HG03139 (cell line): ENCODE measurements at regions not wholly inside any gene's neighbourhood (a gene's known extent, or its start where the extent isn't known, plus 50 kb on each side); places are given as distances from the start of the nearest gene placed in this dataset.
"Not testable (repeated sequence)": the region's sequence is repeated elsewhere in the genome, so short reads cannot be mapped to it uniquely, and the experiment has no call there.

ENCODE experiments used
- ATAC-seq: cut with Tn5 transposase; IDR thresholded peaks from one replicate; pipeline ENCODE4 v1.9.1; 2021; ENCODE audit not compliant: unreplicated experiment

DNA sequence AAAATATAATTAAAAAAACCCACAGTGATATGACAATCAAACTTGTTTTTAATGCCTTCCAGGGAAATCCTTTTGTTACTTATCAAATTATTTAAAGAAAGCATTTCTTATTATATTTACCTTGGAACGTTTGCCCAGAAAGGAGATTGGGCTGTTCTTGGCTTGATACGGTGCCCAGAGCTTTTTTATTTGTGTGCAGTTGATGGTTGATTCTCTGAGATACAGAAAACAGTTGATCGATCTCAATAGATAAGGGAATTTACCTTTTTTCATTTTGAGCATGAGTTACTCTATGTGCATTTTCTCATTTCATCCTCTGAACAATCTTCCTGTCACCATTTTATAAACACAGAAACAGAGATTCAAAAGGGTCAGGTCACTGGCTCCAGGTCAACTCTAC, 72.5 kb upstream of the NEDD9 start:
- ATAC-seq = no peak

DNA sequence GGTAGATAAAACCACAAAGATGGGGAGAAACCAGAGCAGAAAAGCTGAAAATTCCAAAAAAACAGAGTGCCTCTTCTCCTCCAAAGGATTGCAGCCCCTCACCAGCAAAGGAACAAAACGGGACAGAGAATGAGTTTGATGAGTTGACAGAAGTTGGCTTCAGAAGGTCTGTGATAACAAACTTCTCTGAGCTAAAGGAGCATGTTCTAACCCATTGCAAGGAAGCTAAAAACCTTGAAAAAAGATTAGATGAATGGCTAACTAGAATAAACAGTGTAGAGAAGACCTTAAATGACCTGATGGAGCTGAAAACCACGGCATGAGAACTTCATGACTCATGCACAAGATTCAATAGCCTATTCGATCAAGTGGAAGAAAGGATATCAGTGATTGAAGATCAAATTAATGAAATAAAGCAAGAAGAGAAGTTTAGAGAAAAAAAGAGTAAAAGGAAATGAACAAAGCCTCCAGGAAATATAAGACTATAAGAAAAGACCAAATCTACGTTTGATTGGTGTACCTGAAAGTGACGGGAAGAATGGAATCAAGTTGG, 67.5 kb upstream of the NEDD9 start:
- not testable (repeated sequence) for ATAC-seq

GRCh38 chr6:11299421-11299784, 66.9 kb upstream of the NEDD9 start:
- not testable (repeated sequence) for ATAC-seq

GRCh38 chr6:11298651-11299420, 66.4 kb upstream of the NEDD9 start:
- ATAC-seq = no peak

DNA sequence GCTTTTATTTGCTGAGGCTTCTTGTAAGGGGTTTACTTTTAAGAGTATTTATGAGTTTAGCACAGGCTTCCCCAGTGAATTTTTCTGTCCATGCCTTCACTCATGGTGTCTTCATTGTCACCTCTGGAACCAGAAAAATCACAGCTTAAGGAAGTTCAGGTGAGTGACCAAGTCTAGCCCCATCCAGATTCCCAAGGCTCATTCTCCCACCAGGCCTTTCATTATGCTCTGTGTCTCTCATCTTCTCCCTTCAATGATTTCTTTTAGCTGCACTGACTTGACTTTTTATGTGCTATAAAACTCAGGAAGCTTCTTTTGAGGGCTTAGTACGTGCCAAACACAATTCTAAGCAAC, 64.9 kb upstream of the NEDD9 start:
- ATAC-seq = no peak

- no peak for ATAC-seq
Observed at GRCh38 chr6:11296449-11297375, 64.2 kb upstream of the NEDD9 start.

DNA sequence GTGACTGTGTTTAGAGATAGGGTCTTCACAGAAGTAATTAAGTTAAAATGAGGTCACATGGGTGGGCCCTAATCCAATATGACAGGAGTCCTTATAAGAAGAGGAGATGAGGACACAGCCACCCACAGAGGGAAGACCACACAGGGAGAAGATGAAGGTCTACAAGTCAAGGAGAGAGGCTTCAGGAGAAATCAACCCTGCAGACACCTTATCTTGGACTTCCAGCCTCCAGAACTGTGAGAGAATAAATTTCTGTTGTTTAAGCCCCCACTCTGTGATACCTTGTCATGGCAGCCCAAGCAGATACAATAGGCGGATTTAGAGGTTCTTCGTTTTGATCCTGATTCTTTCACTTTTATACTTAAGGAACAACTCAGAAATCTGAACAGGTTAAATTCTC, 63.5 kb upstream of the NEDD9 start:
- ATAC-seq = no peak

GRCh38 chr6:11294228-11294627, 61.8 kb upstream of the NEDD9 start:
- ATAC-seq = no peak

GRCh38 chr6:11292594-11293236, 60.2 kb upstream of the NEDD9 start:
- ATAC-seq = no peak

GRCh38 chr6:11292091-11292490, 59.6 kb upstream of the NEDD9 start:
- no peak for ATAC-seq

- ATAC-seq = no peak
Observed at GRCh38 chr6:11291582-11291981, 59.1 kb upstream of the NEDD9 start.

DNA sequence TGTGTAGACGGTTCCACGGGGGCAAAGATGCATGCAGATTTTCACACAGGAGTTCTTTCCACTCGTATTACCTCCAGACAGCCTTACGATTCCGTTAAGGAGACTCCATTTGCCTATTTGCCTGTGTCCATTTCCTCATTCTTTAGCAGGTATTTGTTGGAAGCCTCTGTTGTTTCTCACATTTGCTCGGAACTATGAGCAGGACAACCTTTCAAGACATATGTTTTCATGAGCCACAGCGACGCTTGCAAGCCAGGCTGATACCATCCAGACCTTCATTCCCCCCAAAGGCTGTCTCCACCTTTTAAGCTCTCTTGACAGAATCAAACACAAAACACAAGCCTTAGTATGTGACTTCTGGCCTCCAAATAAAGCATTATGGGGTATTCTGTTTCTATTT, 57.6 kb upstream of the NEDD9 start:
- ATAC-seq = no peak

DNA sequence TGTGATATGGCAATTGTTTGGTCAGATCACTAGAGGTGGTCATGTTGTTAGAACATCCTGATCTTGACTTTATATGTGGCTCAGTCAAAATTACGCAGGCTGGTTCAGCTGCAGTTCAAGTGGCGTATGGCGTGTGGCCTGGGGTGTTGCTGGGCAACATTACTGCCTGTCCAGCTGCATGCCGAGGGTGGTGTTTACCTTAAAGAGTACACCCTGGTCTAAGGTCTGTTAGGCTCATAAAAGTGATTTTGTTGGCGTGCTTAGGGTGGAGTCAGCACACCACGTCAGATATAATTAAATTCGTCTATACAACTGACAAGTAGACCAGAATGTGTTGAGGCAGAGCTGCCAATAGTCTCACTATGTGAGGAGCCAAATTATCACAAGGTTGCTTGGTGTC, 55.6 kb upstream of the NEDD9 start:
- no peak for ATAC-seq

- no peak for ATAC-seq
Observed at GRCh38 chr6:11284996-11285395, 52.5 kb upstream of the NEDD9 start.

- no peak for ATAC-seq
Observed at GRCh38 chr6:11283629-11284028, 51.2 kb upstream of the NEDD9 start.

DNA sequence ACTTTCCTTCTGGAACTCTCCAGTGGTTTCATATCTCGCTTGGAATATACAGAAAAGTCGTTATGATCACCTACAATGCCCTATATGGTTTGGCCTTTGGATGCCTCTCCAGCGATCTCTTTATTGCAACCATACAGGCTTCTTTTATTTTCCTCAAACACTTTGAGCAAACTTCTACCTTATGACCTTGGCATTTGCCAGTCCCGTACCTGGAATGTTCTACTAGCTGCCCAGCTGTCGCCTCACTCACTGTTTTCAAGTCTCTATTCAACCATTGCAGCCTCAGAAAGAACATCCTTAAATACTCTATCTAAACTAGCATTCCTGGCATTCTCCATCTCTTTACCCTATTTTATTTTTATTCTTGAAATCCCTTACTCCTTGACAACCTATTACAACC, 50.4 kb upstream of the NEDD9 start:
- no peak for ATAC-seq
